ENCODE measurements at regions not wholly inside any gene's neighbourhood (a gene's known extent, or its start where the extent isn't known, plus 50 kb on each side); places are given as distances from the start of the nearest gene placed in this dataset.

- Histone ChIP-seq H3K27ac (ENCODE audit: low read depth, low read length) (peak overlapping the region; percentile 64), H3K9ac (ENCODE audit: low read length in 5 of 5) (peak overlapping the region in 1 of 5 donors; percentile 60), H3K36me3 (ENCODE audit: control insufficient read depth in 5 of 5, insufficient read depth in 5 of 5, low read length in 5 of 5) (no peaks in the 10 kb centered on the region), H3K4me1 (ENCODE audit: control insufficient read depth in 5 of 5, insufficient read depth in 5 of 5, low read length in 5 of 5) (peaks cover 5 to 28% (median 24%) of the 10 kb centered on the region in 5 donors), H3K9me3 (ENCODE audit: control insufficient read depth in 5 of 5, low read length in 5 of 5) (no peaks in the 10 kb centered on the region), H3K4me3 (ENCODE audit: low read depth in 1 of 5, low read length in 5 of 5) (peak overlapping the region in 2 of 5 donors; percentile 10 to 26), H3K27me3 (ENCODE audit: control insufficient read depth in 5 of 5, insufficient read depth in 4 of 5, low read length in 5 of 5) (no peaks in the 10 kb centered on the region)
Observed at GRCh38 chr12:68420225-68421010, 88.3 kb upstream of the MDM1 start.

GRCh38 chr12:68422159-68422558, 90.0 kb upstream of the MDM1 start:
- Histone ChIP-seq H3K4me1 (ENCODE audit: control insufficient read depth in 5 of 5, insufficient read depth in 5 of 5, low read length in 5 of 5) (peaks cover 5 to 28% (median 24%) of the 10 kb centered on the region in 5 donors), H3K9me3 (ENCODE audit: control insufficient read depth in 5 of 5, low read length in 5 of 5) (no peaks in the 10 kb centered on the region), H3K9ac (ENCODE audit: low read length in 5 of 5) (no peak overlapping the region), H3K36me3 (ENCODE audit: control insufficient read depth in 5 of 5, insufficient read depth in 5 of 5, low read length in 5 of 5) (no peaks in the 10 kb centered on the region), H3K27ac (ENCODE audit: low read depth, low read length) (no peak overlapping the region), H3K4me3 (ENCODE audit: low read depth in 1 of 5, low read length in 5 of 5) (no peak overlapping the region), H3K27me3 (ENCODE audit: control insufficient read depth in 5 of 5, insufficient read depth in 4 of 5, low read length in 5 of 5) (no peaks in the 10 kb centered on the region)

- Histone ChIP-seq H3K27me3 (ENCODE audit: control insufficient read depth in 5 of 5, insufficient read depth in 4 of 5, low read length in 5 of 5) (no peaks in the 10 kb centered on the region), H3K4me3 (ENCODE audit: low read depth in 1 of 5, low read length in 5 of 5) (no peak overlapping the region), H3K36me3 (ENCODE audit: control insufficient read depth in 5 of 5, insufficient read depth in 5 of 5, low read length in 5 of 5) (no peaks in the 10 kb centered on the region)
Observed at GRCh38 chr12:68422956-68423574, 90.9 kb upstream of the MDM1 start.

DNA sequence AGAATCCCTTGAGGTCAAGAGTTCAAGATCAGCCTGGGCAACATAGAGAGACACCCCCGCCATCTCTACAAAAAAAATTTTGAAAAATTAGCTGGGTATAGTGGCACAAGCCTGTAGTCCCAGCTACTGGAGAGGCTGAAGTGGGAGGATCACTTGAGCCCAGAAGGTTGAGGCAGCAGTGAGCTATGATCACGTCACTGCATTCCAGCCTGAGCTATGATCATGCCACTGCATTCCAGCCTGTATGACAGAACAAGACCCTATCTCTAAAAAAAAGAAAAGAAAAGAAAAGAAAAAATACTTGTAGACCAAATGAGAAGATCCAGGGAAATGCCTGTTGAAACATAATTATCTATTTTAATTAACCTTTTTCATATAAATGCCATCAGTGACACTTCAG, 93.8 kb upstream of the MDM1 start:
- Histone ChIP-seq H3K27ac (ENCODE audit: low read depth, low read length) (no peak overlapping the region), H3K9me3 (ENCODE audit: control insufficient read depth in 5 of 5, low read length in 5 of 5) (no peaks in the 10 kb centered on the region), H3K36me3 (ENCODE audit: control insufficient read depth in 5 of 5, insufficient read depth in 5 of 5, low read length in 5 of 5) (no peaks in the 10 kb centered on the region), H3K4me1 (ENCODE audit: control insufficient read depth in 5 of 5, insufficient read depth in 5 of 5, low read length in 5 of 5) (peaks cover 1 to 16% (median 7%) of the 10 kb centered on the region in 5 donors), H3K4me3 (ENCODE audit: low read depth in 1 of 5, low read length in 5 of 5) (no peak overlapping the region), H3K27me3 (ENCODE audit: control insufficient read depth in 5 of 5, insufficient read depth in 4 of 5, low read length in 5 of 5) (no peaks in the 10 kb centered on the region), H3K9ac (ENCODE audit: low read length in 5 of 5) (no peak overlapping the region)

More at GRCh38 chr12:68422956-68423574, 90.9 kb upstream of the MDM1 start:
- Histone ChIP-seq H3K9me3 (ENCODE audit: control insufficient read depth in 5 of 5, low read length in 5 of 5) (no peaks in the 10 kb centered on the region), H3K9ac (ENCODE audit: low read length in 5 of 5) (no peak overlapping the region), H3K27ac (ENCODE audit: low read depth, low read length) (no peak overlapping the region), H3K4me1 (ENCODE audit: control insufficient read depth in 5 of 5, insufficient read depth in 5 of 5, low read length in 5 of 5) (peaks cover 5 to 28% (median 18%) of the 10 kb centered on the region in 5 donors)

DNA sequence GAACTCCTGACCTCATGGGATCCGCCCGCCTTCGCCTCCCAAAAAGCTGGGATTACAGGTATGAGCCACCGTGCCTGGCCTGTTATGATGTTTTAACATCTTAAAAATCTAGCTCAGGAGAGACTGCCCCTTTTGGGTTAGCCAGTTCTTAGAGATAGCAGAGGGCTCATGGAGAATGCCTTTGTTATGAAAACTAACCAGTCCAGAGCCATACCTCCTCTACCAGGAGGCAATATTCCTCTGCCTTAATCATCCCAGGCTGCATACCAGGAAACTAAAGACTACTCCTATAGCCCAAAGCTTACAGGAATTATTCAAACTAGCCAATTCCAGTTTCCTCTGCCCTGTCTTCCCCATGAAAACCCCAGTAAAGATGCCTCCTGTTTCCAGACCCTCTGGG, 96.0 kb upstream of the MDM1 start:
- H3K27me3 ChIP-seq (ENCODE audit: control insufficient read depth in 5 of 5, insufficient read depth in 4 of 5, low read length in 5 of 5): no peaks in the 10 kb centered on the region
- no peak overlapping the region for H3K9ac ChIP-seq (ENCODE audit: low read length in 5 of 5)
- H3K9me3 ChIP-seq (ENCODE audit: control insufficient read depth in 5 of 5, low read length in 5 of 5): no peaks in the 10 kb centered on the region
- H3K27ac ChIP-seq (ENCODE audit: low read depth, low read length): no peak overlapping the region
- no peaks in the 10 kb centered on the region for H3K36me3 ChIP-seq (ENCODE audit: control insufficient read depth in 5 of 5, insufficient read depth in 5 of 5, low read length in 5 of 5)
- H3K4me3 ChIP-seq (ENCODE audit: low read depth in 1 of 5, low read length in 5 of 5): no peak overlapping the region
- H3K4me1 ChIP-seq (ENCODE audit: control insufficient read depth in 5 of 5, insufficient read depth in 5 of 5, low read length in 5 of 5): no peaks in the 10 kb centered on the region

DNA sequence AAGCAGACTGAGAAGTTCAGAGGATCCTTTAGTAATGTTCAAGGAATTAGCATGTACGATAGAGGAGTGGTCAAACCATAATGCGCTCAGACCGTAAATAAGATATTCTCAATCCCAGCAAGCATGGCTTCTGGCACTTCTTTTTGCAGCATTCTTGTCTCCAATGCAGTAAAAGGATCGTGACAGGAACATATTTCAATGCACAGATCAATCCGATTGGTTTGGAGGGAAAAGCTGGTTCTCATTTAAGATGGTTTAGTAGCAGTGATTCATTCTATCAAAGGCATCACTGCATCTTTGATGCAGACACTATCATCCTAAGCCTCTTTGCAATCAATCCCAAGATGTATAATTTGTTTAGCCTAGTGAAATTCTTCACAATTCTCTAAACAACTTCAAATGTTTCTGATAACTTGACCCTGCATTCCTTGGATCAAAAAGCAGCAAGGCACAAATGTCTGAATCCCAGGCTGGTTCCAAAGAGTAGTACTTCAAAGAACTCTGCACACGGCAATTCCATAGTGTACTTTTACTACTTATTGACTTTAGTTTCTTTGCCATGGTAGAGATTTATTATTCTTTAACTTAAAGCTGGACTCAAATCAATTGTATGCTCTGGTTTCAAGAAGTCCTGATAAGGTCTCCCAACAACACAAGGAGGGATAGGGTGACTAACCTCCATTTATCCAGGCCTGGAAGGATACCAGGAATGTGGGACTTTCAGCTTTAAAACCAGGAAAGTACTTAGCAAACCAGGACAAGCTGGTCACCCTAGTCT, 96.8 kb upstream of the MDM1 start:
- no peaks in the 10 kb centered on the region for H3K9me3 ChIP-seq (ENCODE audit: control insufficient read depth in 5 of 5, low read length in 5 of 5)
- no peaks in the 10 kb centered on the region for H3K36me3 ChIP-seq (ENCODE audit: control insufficient read depth in 5 of 5, insufficient read depth in 5 of 5, low read length in 5 of 5)
- H3K4me3 ChIP-seq (ENCODE audit: low read depth in 1 of 5, low read length in 5 of 5): no peak overlapping the region
- no peak overlapping the region for H3K27ac ChIP-seq (ENCODE audit: low read depth, low read length)
- no peak overlapping the region for H3K9ac ChIP-seq (ENCODE audit: low read length in 5 of 5)
- no peaks in the 10 kb centered on the region for H3K27me3 ChIP-seq (ENCODE audit: control insufficient read depth in 5 of 5, insufficient read depth in 4 of 5, low read length in 5 of 5)
- H3K4me1 ChIP-seq (ENCODE audit: control insufficient read depth in 5 of 5, insufficient read depth in 5 of 5, low read length in 5 of 5): no peaks in the 10 kb centered on the region

DNA sequence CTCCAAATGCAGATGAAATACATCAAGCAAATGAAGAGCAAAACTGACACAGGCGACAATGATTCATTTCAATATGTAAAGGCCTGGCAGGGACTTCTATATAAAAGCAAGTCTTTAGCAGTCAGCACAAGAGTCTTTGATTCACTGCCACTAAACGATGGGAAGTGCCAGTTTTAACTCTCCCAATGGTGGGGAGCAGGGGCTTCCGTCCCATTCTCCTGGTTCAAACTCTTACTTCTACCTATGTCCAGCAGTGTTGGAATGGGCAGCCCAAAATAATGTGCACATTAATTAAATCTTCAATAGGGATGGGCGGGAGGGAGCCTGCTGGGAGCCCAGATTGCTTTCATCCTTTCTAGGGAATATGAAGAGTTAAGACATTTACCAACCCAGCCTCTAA, 97.5 kb upstream of the MDM1 start:
- Histone ChIP-seq H3K4me1 (ENCODE audit: control insufficient read depth in 5 of 5, insufficient read depth in 5 of 5, low read length in 5 of 5) (no peaks in the 10 kb centered on the region), H3K9me3 (ENCODE audit: control insufficient read depth in 5 of 5, low read length in 5 of 5) (no peaks in the 10 kb centered on the region)

DNA sequence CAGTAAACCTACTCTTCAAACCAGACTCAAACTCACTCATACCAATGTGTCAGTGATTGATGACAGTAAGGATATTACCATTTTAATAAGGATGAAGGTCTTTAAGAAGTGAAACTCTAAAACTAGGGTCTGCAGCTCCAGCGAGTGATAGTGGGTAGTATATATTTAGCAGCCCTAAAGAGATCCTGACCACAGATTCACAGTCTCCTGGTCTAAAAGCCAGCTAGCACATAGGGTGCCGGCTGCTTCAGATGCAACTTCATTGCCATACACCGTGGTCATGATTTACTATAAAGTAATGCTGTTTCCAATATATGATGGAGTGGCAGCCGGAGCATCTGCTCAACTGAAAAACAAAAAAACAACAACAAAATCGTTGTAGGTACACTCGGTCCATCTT, 99.6 kb upstream of the MDM1 start:
- Histone ChIP-seq H3K9me3 (ENCODE audit: control insufficient read depth in 5 of 5, low read length in 5 of 5) (peaks cover 0 to 5% (median 0%) of the 10 kb centered on the region in 5 donors), H3K36me3 (ENCODE audit: control insufficient read depth in 5 of 5, insufficient read depth in 5 of 5, low read length in 5 of 5) (no peaks in the 10 kb centered on the region), H3K27me3 (ENCODE audit: control insufficient read depth in 5 of 5, insufficient read depth in 4 of 5, low read length in 5 of 5) (no peaks in the 10 kb centered on the region), H3K27ac (ENCODE audit: low read depth, low read length) (no peak overlapping the region), H3K4me3 (ENCODE audit: low read depth in 1 of 5, low read length in 5 of 5) (no peak overlapping the region), H3K4me1 (ENCODE audit: control insufficient read depth in 5 of 5, insufficient read depth in 5 of 5, low read length in 5 of 5) (no peaks in the 10 kb centered on the region), H3K9ac (ENCODE audit: low read length in 5 of 5) (no peak overlapping the region)

More for the DNA sequence above, 97.5 kb upstream of the MDM1 start:
- Histone ChIP-seq H3K9ac (ENCODE audit: low read length in 5 of 5) (no peak overlapping the region), H3K4me3 (ENCODE audit: low read depth in 1 of 5, low read length in 5 of 5) (no peak overlapping the region), H3K27ac (ENCODE audit: low read depth, low read length) (no peak overlapping the region), H3K27me3 (ENCODE audit: control insufficient read depth in 5 of 5, insufficient read depth in 4 of 5, low read length in 5 of 5) (no peaks in the 10 kb centered on the region), H3K36me3 (ENCODE audit: control insufficient read depth in 5 of 5, insufficient read depth in 5 of 5, low read length in 5 of 5) (no peaks in the 10 kb centered on the region)

DNA sequence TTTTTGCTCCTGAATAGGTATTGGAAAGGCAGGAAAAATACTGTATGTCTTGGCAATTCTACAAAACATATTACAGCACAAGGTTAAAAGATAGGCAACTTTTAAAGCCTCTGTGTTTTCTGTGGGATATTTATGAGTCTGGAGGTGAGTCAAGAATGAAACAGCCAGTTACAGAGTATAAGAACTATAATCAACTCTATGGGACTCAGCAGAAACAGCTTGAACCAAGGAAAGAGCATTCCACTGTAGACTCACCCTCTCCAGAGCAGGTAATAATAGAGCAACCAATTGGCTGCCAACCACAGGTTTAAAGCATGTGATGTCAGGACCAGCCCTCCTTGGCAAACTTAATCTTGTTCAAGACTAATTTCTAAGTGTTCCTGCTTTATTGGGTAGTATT, 100.5 kb upstream of the MDM1 start:
- Histone ChIP-seq H3K9ac (ENCODE audit: low read length in 5 of 5) (no peak overlapping the region), H3K27ac (ENCODE audit: low read depth, low read length) (no peak overlapping the region), H3K4me1 (ENCODE audit: control insufficient read depth in 5 of 5, insufficient read depth in 5 of 5, low read length in 5 of 5) (no peaks in the 10 kb centered on the region), H3K4me3 (ENCODE audit: low read depth in 1 of 5, low read length in 5 of 5) (no peak overlapping the region), H3K36me3 (ENCODE audit: control insufficient read depth in 5 of 5, insufficient read depth in 5 of 5, low read length in 5 of 5) (no peaks in the 10 kb centered on the region), H3K9me3 (ENCODE audit: control insufficient read depth in 5 of 5, low read length in 5 of 5) (peaks cover 0 to 5% (median 0%) of the 10 kb centered on the region in 5 donors), H3K27me3 (ENCODE audit: control insufficient read depth in 5 of 5, insufficient read depth in 4 of 5, low read length in 5 of 5) (no peaks in the 10 kb centered on the region)

Data from subcutaneous abdominal adipose tissue (tissue), 5 donors.